T1000 (cell line): ENCODE measurements at regions not wholly inside any gene's neighbourhood (a gene's known extent, or its start where the extent isn't known, plus 50 kb on each side); places are given as distances from the start of the nearest gene placed in this dataset.

Source experiments
- DNase-seq: peaks from one replicate; lab custom pipeline; 2025; ENCODE audit warnings: mixed read lengths; lab: John Stamatoyannopoulos, UW

GRCh38 chr15:93308026-93308690 lies 219.1 kb upstream of the RGMA start:
- no peak for DNase-seq

GRCh38 chr15:93307513-93307912 lies 218.5 kb upstream of the RGMA start:
- no peak for DNase-seq

- DNase-seq = no peak
These were observed 216.3 kb upstream of the RGMA start for GRCh38 chr15:93305306-93305705.

- DNase-seq = no peak
These were observed 213.2 kb upstream of the RGMA start for GRCh38 chr15:93302080-93302765.

- DNase-seq = no peak
These were observed 211.8 kb upstream of the RGMA start for GRCh38 chr15:93300796-93301195.

- no peak for DNase-seq
These were observed 210.7 kb upstream of the RGMA start for GRCh38 chr15:93299675-93300074.

- DNase-seq = no peak
These were observed 209.9 kb upstream of the RGMA start for GRCh38 chr15:93298901-93299300.

- DNase-seq = no peak
These were observed 207.9 kb upstream of the RGMA start for GRCh38 chr15:93296759-93297500.

GRCh38 chr15:93294896-93295295 lies 205.9 kb upstream of the RGMA start:
- DNase-seq = no peak

GRCh38 chr15:93294066-93294465 lies 205.1 kb upstream of the RGMA start:
- DNase-seq = no peak

- DNase-seq = no peak
These were observed 202.4 kb upstream of the RGMA start for GRCh38 chr15:93291380-93291779.

GRCh38 chr15:93290618-93290946 lies 201.6 kb upstream of the RGMA start:
- DNase-seq = no peak

GRCh38 chr15:93289941-93290617 lies 201.1 kb upstream of the RGMA start:
- no peak for DNase-seq

GRCh38 chr15:93288728-93289294 lies 199.8 kb upstream of the RGMA start:
- no peak for DNase-seq

- DNase-seq = no peak
These were observed 197.4 kb upstream of the RGMA start for GRCh38 chr15:93286446-93286845.

- no peak for DNase-seq
These were observed 194.8 kb upstream of the RGMA start for GRCh38 chr15:93283854-93284253.

- DNase-seq = no peak
These were observed 193.8 kb upstream of the RGMA start for GRCh38 chr15:93282808-93283207.

GRCh38 chr15:93278783-93279182 lies 189.8 kb upstream of the RGMA start:
- no peak for DNase-seq

- DNase-seq = no peak
These were observed 189.0 kb upstream of the RGMA start for GRCh38 chr15:93278006-93278405.

- DNase-seq = no peak
These were observed 185.2 kb upstream of the RGMA start for GRCh38 chr15:93274257-93274656.

- no peak for DNase-seq
These were observed 182.9 kb upstream of the RGMA start for GRCh38 chr15:93271871-93272270.

- DNase-seq = no peak
These were observed 182.0 kb upstream of the RGMA start for GRCh38 chr15:93270937-93271467.
